ENCODE measurements at regions not wholly inside any gene's neighbourhood (a gene's known extent, or its start where the extent isn't known, plus 50 kb on each side); places are given as distances from the start of the nearest gene placed in this dataset.

GRCh38 chr2:221808488-221808887, 236.4 kb upstream of the EPHA4 start:
- H3K9me3 ChIP-seq (replicated peaks in 1 of 2; ENCODE audit: control insufficient read depth in 1 of 2, insufficient read depth in 1 of 2, low read length in 2 of 2), result peaks cover 0 to 7% of the 10 kb centered on the region in 2 donors
- no peaks in the 10 kb centered on the region for H3K27me3 ChIP-seq (ENCODE audit: control insufficient read depth in 2 of 2, insufficient read depth in 2 of 2, low read length in 2 of 2)
- H3K27me3 Mint-ChIP-seq (ENCODE audit: low read depth in 3 of 3), result no peaks in the 10 kb centered on the region
- intact Hi-C loops (cut with micrococcal nuclease), result no loop called here
- no peak overlapping the region for H3K9ac ChIP-seq (ENCODE audit: insufficient read depth, low read length, poor library complexity, severe bottlenecking)
- no peak overlapping the region for H3K27ac Mint-ChIP-seq
- peaks cover 0 to 5% (median 3%) of the 10 kb centered on the region in 7 donors for H3K9me3 Mint-ChIP-seq
- TF ChIP-seq, protein P1, sequence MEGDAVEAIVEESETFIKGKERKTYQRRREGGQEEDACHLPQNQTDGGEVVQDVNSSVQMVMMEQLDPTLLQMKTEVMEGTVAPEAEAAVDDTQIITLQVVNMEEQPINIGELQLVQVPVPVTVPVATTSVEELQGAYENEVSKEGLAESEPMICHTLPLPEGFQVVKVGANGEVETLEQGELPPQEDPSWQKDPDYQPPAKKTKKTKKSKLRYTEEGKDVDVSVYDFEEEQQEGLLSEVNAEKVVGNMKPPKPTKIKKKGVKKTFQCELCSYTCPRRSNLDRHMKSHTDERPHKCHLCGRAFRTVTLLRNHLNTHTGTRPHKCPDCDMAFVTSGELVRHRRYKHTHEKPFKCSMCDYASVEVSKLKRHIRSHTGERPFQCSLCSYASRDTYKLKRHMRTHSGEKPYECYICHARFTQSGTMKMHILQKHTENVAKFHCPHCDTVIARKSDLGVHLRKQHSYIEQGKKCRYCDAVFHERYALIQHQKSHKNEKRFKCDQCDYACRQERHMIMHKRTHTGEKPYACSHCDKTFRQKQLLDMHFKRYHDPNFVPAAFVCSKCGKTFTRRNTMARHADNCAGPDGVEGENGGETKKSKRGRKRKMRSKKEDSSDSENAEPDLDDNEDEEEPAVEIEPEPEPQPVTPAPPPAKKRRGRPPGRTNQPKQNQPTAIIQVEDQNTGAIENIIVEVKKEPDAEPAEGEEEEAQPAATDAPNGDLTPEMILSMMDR (IDR thresholded peaks at IDR 0.05), result no peak
- no peaks in the 10 kb centered on the region for H3K36me3 Mint-ChIP-seq
- H3K4me1 Mint-ChIP-seq, result no peaks in the 10 kb centered on the region
- 100% methylated on average over 1 of the region's 1 CpG for WGBS (ENCODE audit: insufficient coverage)
- H3K27ac ChIP-seq (ENCODE audit: low read depth in 1 of 2, low read length in 2 of 2), result no peak overlapping the region
- no peaks in the 10 kb centered on the region for H3K36me3 ChIP-seq (replicated peaks in 1 of 2; ENCODE audit: control insufficient read depth in 1 of 2, insufficient read depth in 2 of 2, low read length in 2 of 2)
- H4K20me1 ChIP-seq (ENCODE audit: insufficient read depth, low read length), result no peaks in the 10 kb centered on the region
- H3K4me2 ChIP-seq (replicated peaks; ENCODE audit: extremely low read depth, low read length, poor library complexity, severe bottlenecking), result no peak overlapping the region
- DNase-seq, result no peak
- no peak overlapping the region for H2AFZ ChIP-seq (ENCODE audit: insufficient read depth, low read depth, low read length, poor library complexity, severe bottlenecking)
- H3K4me1 ChIP-seq (ENCODE audit: control insufficient read depth in 1 of 2, insufficient read depth in 2 of 2, low read length in 2 of 2), result no peaks in the 10 kb centered on the region
- no peaks in the 10 kb centered on the region for H3K79me2 ChIP-seq (ENCODE audit: insufficient read depth, low read length)
- H3K4me3 ChIP-seq (replicated peaks in 1 of 3; ENCODE audit: low read depth in 2 of 3, low read length in 3 of 3), result no peak overlapping the region
- H3K4me3 Mint-ChIP-seq, result no peak overlapping the region

- Histone ChIP-seq H2AFZ (ENCODE audit: insufficient read depth, low read depth, low read length, poor library complexity, severe bottlenecking) (no peak overlapping the region), H3K27ac (ENCODE audit: low read depth in 1 of 2, low read length in 2 of 2) (no peak overlapping the region), H3K4me2 (replicated peaks; ENCODE audit: extremely low read depth, low read length, poor library complexity, severe bottlenecking) (no peak overlapping the region), H3K79me2 (ENCODE audit: insufficient read depth, low read length) (no peaks in the 10 kb centered on the region), H3K4me3 (replicated peaks in 1 of 3; ENCODE audit: low read depth in 2 of 3, low read length in 3 of 3) (no peak overlapping the region), H4K20me1 (ENCODE audit: insufficient read depth, low read length) (no peaks in the 10 kb centered on the region), H3K27me3 (ENCODE audit: control insufficient read depth in 2 of 2, insufficient read depth in 2 of 2, low read length in 2 of 2) (no peaks in the 10 kb centered on the region), H3K9ac (ENCODE audit: insufficient read depth, low read length, poor library complexity, severe bottlenecking) (no peak overlapping the region), H3K36me3 (replicated peaks in 1 of 2; ENCODE audit: control insufficient read depth in 1 of 2, insufficient read depth in 2 of 2, low read length in 2 of 2) (no peaks in the 10 kb centered on the region), H3K4me1 (ENCODE audit: control insufficient read depth in 1 of 2, insufficient read depth in 2 of 2, low read length in 2 of 2) (no peaks in the 10 kb centered on the region), H3K9me3 (replicated peaks in 1 of 2; ENCODE audit: control insufficient read depth in 1 of 2, insufficient read depth in 1 of 2, low read length in 2 of 2) (peaks cover 0 to 7% of the 10 kb centered on the region in 2 donors)
- Mint-ChIP-seq H3K27ac (no peak overlapping the region), H3K36me3 (no peaks in the 10 kb centered on the region), H3K9me3 (peaks cover under 1 to 6% (median 3%) of the 10 kb centered on the region in 7 donors), H3K4me3 (no peak overlapping the region), H3K4me1 (no peaks in the 10 kb centered on the region), H3K27me3 (ENCODE audit: low read depth in 3 of 3) (no peaks in the 10 kb centered on the region)
- DNase-seq, result no peak
- intact Hi-C loops (cut with micrococcal nuclease), result no loop called here
- 93% methylated on average over 1 of the region's 1 CpG for WGBS (ENCODE audit: insufficient coverage)
- TF ChIP-seq, protein P1 (IDR thresholded peaks at IDR 0.05), result no peak
Observed at GRCh38 chr2:221807706-221808105, 235.6 kb upstream of the EPHA4 start.

All from CD14-positive monocyte (primary cell).